Stimulated activated CD4-positive, alpha-beta T cell treated with anti-CD3 and anti-CD28 coated beads, Interleukin-4, amount 100 ng/mL, for 48 hours (primary cell): ENCODE measurements at regions not wholly inside any gene's neighbourhood (a gene's known extent, or its start where the extent isn't known, plus 50 kb on each side); places are given as distances from the start of the nearest gene placed in this dataset.
"Not testable (repeated sequence)": the region's sequence is repeated elsewhere in the genome, so short reads cannot be mapped to it uniquely, and the experiment has no call there.

ENCODE experiments used
- DNase-seq, 2 donors: peaks; one replicate each; pipeline ENCODE4 v3.0.0-alpha.2; 2020; ENCODE audit warnings: low read depth in 2 of 2

GRCh38 chr18:78875016-78875777 lies 104.4 kb upstream of the SALL3 start:
- peak; percentile 17 to 18 for DNase-seq

GRCh38 chr18:78875778-78876650 lies 103.6 kb upstream of the SALL3 start:
- no peak for DNase-seq

GRCh38 chr18:78876868-78877267 lies 102.8 kb upstream of the SALL3 start:
- no peak for DNase-seq

GRCh38 chr18:78878335-78878734 lies 101.3 kb upstream of the SALL3 start:
- no peak for DNase-seq

GRCh38 chr18:78879072-78879883 lies 100.3 kb upstream of the SALL3 start:
- not testable (repeated sequence) for DNase-seq

- DNase-seq = no peak
These were observed 97.0 kb upstream of the SALL3 start for GRCh38 chr18:78882585-78882984.

- no peak for DNase-seq
These were observed 96.1 kb upstream of the SALL3 start for GRCh38 chr18:78883501-78883900.

GRCh38 chr18:78884502-78884901 lies 95.1 kb upstream of the SALL3 start:
- no peak for DNase-seq

GRCh38 chr18:78889250-78889649 lies 90.4 kb upstream of the SALL3 start:
- no peak for DNase-seq

- no peak for DNase-seq
These were observed 89.2 kb upstream of the SALL3 start for GRCh38 chr18:78890388-78890787.

GRCh38 chr18:78891185-78891762 lies 88.3 kb upstream of the SALL3 start:
- DNase-seq = no peak

- DNase-seq = no peak
These were observed 87.4 kb upstream of the SALL3 start for GRCh38 chr18:78892177-78892576.

- no peak for DNase-seq
These were observed 86.9 kb upstream of the SALL3 start for GRCh38 chr18:78892721-78893120.

GRCh38 chr18:78893281-78894032 lies 86.2 kb upstream of the SALL3 start:
- DNase-seq = no peak

GRCh38 chr18:78894033-78894305 lies 85.6 kb upstream of the SALL3 start:
- no peak for DNase-seq

- no peak for DNase-seq
These were observed 84.2 kb upstream of the SALL3 start for GRCh38 chr18:78895207-78896001.

- DNase-seq = no peak
These were observed 83.3 kb upstream of the SALL3 start for GRCh38 chr18:78896111-78896905.

GRCh38 chr18:78898066-78898465 lies 81.6 kb upstream of the SALL3 start:
- no peak for DNase-seq

- no peak for DNase-seq
These were observed 81.0 kb upstream of the SALL3 start for GRCh38 chr18:78898635-78899034.

GRCh38 chr18:78899241-78899640 lies 80.4 kb upstream of the SALL3 start:
- no peak for DNase-seq
